ENCODE measurements at regions not wholly inside any gene's neighbourhood (a gene's known extent, or its start where the extent isn't known, plus 50 kb on each side); places are given as distances from the start of the nearest gene placed in this dataset.

- Mint-ChIP-seq H3K4me3 (no peak overlapping the region), H3K27ac (no peak overlapping the region), H3K4me1 (peaks cover 11% of the 10 kb centered on the region), H3K9me3 (no peaks in the 10 kb centered on the region), H3K27me3 (no peaks in the 10 kb centered on the region), H3K36me3 (peaks cover 2% of the 10 kb centered on the region)
Observed at GRCh38 chr6:20349225-20349624, 52.5 kb upstream of the E2F3 start.

GRCh38 chr6:20350215-20350614 lies 51.5 kb upstream of the E2F3 start:
- peaks cover 2% of the 10 kb centered on the region for H3K36me3 Mint-ChIP-seq
- no peaks in the 10 kb centered on the region for H3K27me3 Mint-ChIP-seq
- no peak overlapping the region for H3K27ac Mint-ChIP-seq
- H3K4me1 Mint-ChIP-seq = peaks cover 3% of the 10 kb centered on the region
- no peaks in the 10 kb centered on the region for H3K9me3 Mint-ChIP-seq
- no peak overlapping the region for H3K4me3 Mint-ChIP-seq

GRCh38 chr6:20351534-20351933 lies 50.1 kb upstream of the E2F3 start:
- no peak overlapping the region for H3K4me3 Mint-ChIP-seq
- H3K27ac Mint-ChIP-seq = no peak overlapping the region
- no peaks in the 10 kb centered on the region for H3K9me3 Mint-ChIP-seq
- H3K4me1 Mint-ChIP-seq = peaks cover 3% of the 10 kb centered on the region
- H3K27me3 Mint-ChIP-seq = no peaks in the 10 kb centered on the region
- H3K36me3 Mint-ChIP-seq = peaks cover 2% of the 10 kb centered on the region

All from activated naive CD4-positive, alpha-beta T cell treated with anti-CD3 and anti-CD28 coated beads, Interleukin-2, amount 50 U/mL, for 24 hours (primary cell).